ENCODE measurements at regions not wholly inside any gene's neighbourhood (a gene's known extent, or its start where the extent isn't known, plus 50 kb on each side); places are given as distances from the start of the nearest gene placed in this dataset.

GRCh38 chr10:93216341-93216985 lies 142.8 kb downstream of the CYP26A1 start:
- H3K4me1 ChIP-seq: no peaks in the 10 kb centered on the region

GRCh38 chr10:93218386-93218785 lies 144.7 kb downstream of the CYP26A1 start:
- Histone ChIP-seq H3K4me1 (no peaks in the 10 kb centered on the region), H3K27ac (no peak overlapping the region), H3K36me3 (no peaks in the 10 kb centered on the region), H3K27me3 (no peaks in the 10 kb centered on the region), H3K9me3 (no peaks in the 10 kb centered on the region), H3K4me3 (no peak overlapping the region)
- no peak for DNase-seq (ENCODE audit: low spot score in 2 of 2)
- intact Hi-C loops (cut with DNase I): no loop called here
- no peak for TF ChIP-seq CTCF (IDR thresholded peaks at IDR 0.05)

More at GRCh38 chr10:93216341-93216985, 142.8 kb downstream of the CYP26A1 start:
- H3K9me3 ChIP-seq: no peaks in the 10 kb centered on the region
- H3K36me3 ChIP-seq: no peaks in the 10 kb centered on the region
- no peak for TF ChIP-seq CTCF (IDR thresholded peaks at IDR 0.05)
- intact Hi-C loops (cut with DNase I): no loop called here
- H3K27ac ChIP-seq: no peak overlapping the region
- no peak for DNase-seq (ENCODE audit: low spot score in 2 of 2)
- H3K27me3 ChIP-seq: no peaks in the 10 kb centered on the region
- no peak overlapping the region for H3K4me3 ChIP-seq

GRCh38 chr10:93219347-93219746 lies 145.7 kb downstream of the CYP26A1 start:
- Histone ChIP-seq H3K27ac (no peak overlapping the region), H3K36me3 (no peaks in the 10 kb centered on the region), H3K4me3 (no peak overlapping the region), H3K27me3 (no peaks in the 10 kb centered on the region), H3K4me1 (no peaks in the 10 kb centered on the region), H3K9me3 (no peaks in the 10 kb centered on the region)
- intact Hi-C loops (cut with DNase I): no loop called here
- DNase-seq (ENCODE audit: low spot score in 2 of 2): no peak
- TF ChIP-seq CTCF (IDR thresholded peaks at IDR 0.05): no peak

- H3K9me3 ChIP-seq: no peaks in the 10 kb centered on the region
- no peaks in the 10 kb centered on the region for H3K27me3 ChIP-seq
- no peak overlapping the region for H3K27ac ChIP-seq
- no peaks in the 10 kb centered on the region for H3K36me3 ChIP-seq
- H3K4me1 ChIP-seq: no peaks in the 10 kb centered on the region
- DNase-seq (ENCODE audit: low spot score in 2 of 2): no peak
- TF ChIP-seq CTCF (IDR thresholded peaks at IDR 0.05): no peak
- intact Hi-C loops (cut with DNase I): no loop called here
- H3K4me3 ChIP-seq: no peak overlapping the region
These were observed 146.8 kb downstream of the CYP26A1 start for GRCh38 chr10:93220296-93221170.

- H3K4me3 ChIP-seq: no peak overlapping the region
- H3K27me3 ChIP-seq: no peaks in the 10 kb centered on the region
- no peak overlapping the region for H3K27ac ChIP-seq
- TF ChIP-seq CTCF (IDR thresholded peaks at IDR 0.05): no peak
- intact Hi-C loops (cut with DNase I): no loop called here
- H3K4me1 ChIP-seq: no peaks in the 10 kb centered on the region
- H3K36me3 ChIP-seq: no peaks in the 10 kb centered on the region
- DNase-seq (ENCODE audit: low spot score in 2 of 2): no peak
- no peaks in the 10 kb centered on the region for H3K9me3 ChIP-seq
These were observed 147.4 kb downstream of the CYP26A1 start for GRCh38 chr10:93221171-93221496.

All from ascending aorta (tissue), 2 donors.